ENCODE measurements at regions not wholly inside any gene's neighbourhood (a gene's known extent, or its start where the extent isn't known, plus 50 kb on each side); places are given as distances from the start of the nearest gene placed in this dataset.
"Not testable (repeated sequence)": the region's sequence is repeated elsewhere in the genome, so short reads cannot be mapped to it uniquely, and the experiment has no call there.

GRCh38 chr1:61028136-61028535 is 54.2 kb upstream of the NFIA start:
- Histone ChIP-seq H3K9me3 (no peaks in the 10 kb centered on the region), H3K27ac (no peak overlapping the region), H3K27me3 (no peaks in the 10 kb centered on the region), H3K4me3 (ENCODE audit: low read depth in 1 of 2, low read length in 1 of 2) (no peak overlapping the region), H3K4me1 (ENCODE audit: control insufficient read depth in 1 of 2, insufficient read depth in 1 of 2, low read depth in 1 of 2, low read length in 1 of 2) (no peaks in the 10 kb centered on the region), H3K36me3 (no peaks in the 10 kb centered on the region)
- TF ChIP-seq CTCF (IDR thresholded peaks at IDR 0.05) = no peak

- H3K27ac ChIP-seq; H3K36me3 ChIP-seq; H3K27me3 ChIP-seq; H3K4me1 ChIP-seq (ENCODE audit: control insufficient read depth in 1 of 2, insufficient read depth in 1 of 2, low read depth in 1 of 2, low read length in 1 of 2); H3K4me3 ChIP-seq (ENCODE audit: low read depth in 1 of 2, low read length in 1 of 2); H3K9me3 ChIP-seq: not testable (repeated sequence)
Observed at GRCh38 chr1:61018068-61018467, 64.3 kb upstream of the NFIA start.

- no peaks in the 10 kb centered on the region for H3K9me3 ChIP-seq
- no peaks in the 10 kb centered on the region for H3K4me1 ChIP-seq (ENCODE audit: control insufficient read depth in 1 of 2, insufficient read depth in 1 of 2, low read depth in 1 of 2, low read length in 1 of 2)
- no peak overlapping the region for H3K4me3 ChIP-seq (ENCODE audit: low read depth in 1 of 2, low read length in 1 of 2)
- H3K27ac ChIP-seq = no peak overlapping the region
- no peaks in the 10 kb centered on the region for H3K36me3 ChIP-seq
- H3K27me3 ChIP-seq = no peaks in the 10 kb centered on the region
- TF ChIP-seq CTCF (IDR thresholded peaks at IDR 0.05) = no peak
Observed at GRCh38 chr1:61017651-61018050, 64.7 kb upstream of the NFIA start.

GRCh38 chr1:61013946-61014667 is 68.3 kb upstream of the NFIA start:
- no peak for TF ChIP-seq CTCF (IDR thresholded peaks at IDR 0.05)
- H3K36me3 ChIP-seq = no peaks in the 10 kb centered on the region
- H3K9me3 ChIP-seq = no peaks in the 10 kb centered on the region
- H3K4me3 ChIP-seq (ENCODE audit: low read depth in 1 of 2, low read length in 1 of 2) = no peak overlapping the region
- no peaks in the 10 kb centered on the region for H3K4me1 ChIP-seq (ENCODE audit: control insufficient read depth in 1 of 2, insufficient read depth in 1 of 2, low read depth in 1 of 2, low read length in 1 of 2)
- no peak overlapping the region for H3K27ac ChIP-seq
- H3K27me3 ChIP-seq = no peaks in the 10 kb centered on the region

GRCh38 chr1:61013189-61013945 is 69.0 kb upstream of the NFIA start:
- H3K27me3 ChIP-seq = no peaks in the 10 kb centered on the region
- H3K4me3 ChIP-seq (ENCODE audit: low read depth in 1 of 2, low read length in 1 of 2) = no peak overlapping the region
- H3K9me3 ChIP-seq = no peaks in the 10 kb centered on the region
- no peaks in the 10 kb centered on the region for H3K4me1 ChIP-seq (ENCODE audit: control insufficient read depth in 1 of 2, insufficient read depth in 1 of 2, low read depth in 1 of 2, low read length in 1 of 2)
- H3K27ac ChIP-seq = no peak overlapping the region
- TF ChIP-seq CTCF (IDR thresholded peaks at IDR 0.05) = no peak
- H3K36me3 ChIP-seq = no peaks in the 10 kb centered on the region

- H3K36me3 ChIP-seq = no peaks in the 10 kb centered on the region
- H3K4me3 ChIP-seq (ENCODE audit: low read depth in 1 of 2, low read length in 1 of 2) = no peak overlapping the region
- no peak overlapping the region for H3K27ac ChIP-seq
- H3K27me3 ChIP-seq = no peaks in the 10 kb centered on the region
- H3K4me1 ChIP-seq (ENCODE audit: control insufficient read depth in 1 of 2, insufficient read depth in 1 of 2, low read depth in 1 of 2, low read length in 1 of 2) = no peaks in the 10 kb centered on the region
- TF ChIP-seq CTCF (IDR thresholded peaks at IDR 0.05) = no peak
- H3K9me3 ChIP-seq = no peaks in the 10 kb centered on the region
Observed at GRCh38 chr1:61012341-61012761, 70.0 kb upstream of the NFIA start.
